ENCODE measurements at regions not wholly inside any gene's neighbourhood (a gene's known extent, or its start where the extent isn't known, plus 50 kb on each side); places are given as distances from the start of the nearest gene placed in this dataset.
A peak's percentile ranks its signal among the peaks of the same experiment; 100 is the strongest.

DNA sequence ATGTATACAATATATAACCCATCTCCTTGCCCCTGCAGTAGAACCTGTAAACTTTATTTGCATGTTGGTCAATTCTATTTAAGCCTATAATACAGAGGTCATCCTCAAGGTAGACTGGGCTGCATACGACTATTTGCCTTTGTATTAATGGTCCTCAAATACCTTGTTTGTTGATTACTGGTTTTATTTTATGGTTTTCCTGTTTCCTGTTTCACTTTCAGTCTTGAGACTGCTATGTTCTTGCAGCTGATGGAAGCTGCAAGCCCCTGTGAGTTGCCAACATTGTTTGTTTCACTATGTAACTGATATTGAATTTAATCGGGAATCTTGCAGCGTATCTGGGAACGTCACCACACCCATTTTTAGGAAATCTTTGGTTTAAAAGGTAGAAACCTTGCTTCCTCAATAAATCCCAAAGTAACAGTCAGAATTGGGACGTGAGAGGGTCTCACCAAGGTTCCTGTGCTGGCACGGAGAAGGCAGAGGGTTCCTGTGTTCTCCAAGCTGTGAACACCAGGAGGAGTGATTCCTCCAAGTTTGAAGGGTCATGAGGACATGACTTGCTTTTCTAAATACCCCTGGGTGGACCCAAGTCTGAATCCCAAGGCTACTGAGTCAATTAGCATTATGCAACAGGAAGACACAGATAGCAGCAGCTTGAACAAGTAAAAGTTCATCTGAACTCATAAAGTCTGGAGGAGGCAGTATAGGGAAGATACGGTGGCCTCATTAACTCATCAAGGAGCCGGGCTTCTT, 110.6 kb upstream of the PNPLA4 start:
- TF ChIP-seq, protein P1, sequence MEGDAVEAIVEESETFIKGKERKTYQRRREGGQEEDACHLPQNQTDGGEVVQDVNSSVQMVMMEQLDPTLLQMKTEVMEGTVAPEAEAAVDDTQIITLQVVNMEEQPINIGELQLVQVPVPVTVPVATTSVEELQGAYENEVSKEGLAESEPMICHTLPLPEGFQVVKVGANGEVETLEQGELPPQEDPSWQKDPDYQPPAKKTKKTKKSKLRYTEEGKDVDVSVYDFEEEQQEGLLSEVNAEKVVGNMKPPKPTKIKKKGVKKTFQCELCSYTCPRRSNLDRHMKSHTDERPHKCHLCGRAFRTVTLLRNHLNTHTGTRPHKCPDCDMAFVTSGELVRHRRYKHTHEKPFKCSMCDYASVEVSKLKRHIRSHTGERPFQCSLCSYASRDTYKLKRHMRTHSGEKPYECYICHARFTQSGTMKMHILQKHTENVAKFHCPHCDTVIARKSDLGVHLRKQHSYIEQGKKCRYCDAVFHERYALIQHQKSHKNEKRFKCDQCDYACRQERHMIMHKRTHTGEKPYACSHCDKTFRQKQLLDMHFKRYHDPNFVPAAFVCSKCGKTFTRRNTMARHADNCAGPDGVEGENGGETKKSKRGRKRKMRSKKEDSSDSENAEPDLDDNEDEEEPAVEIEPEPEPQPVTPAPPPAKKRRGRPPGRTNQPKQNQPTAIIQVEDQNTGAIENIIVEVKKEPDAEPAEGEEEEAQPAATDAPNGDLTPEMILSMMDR (IDR thresholded peaks at IDR 0.05; ENCODE audit: borderline replicate concordance): peak; percentile 18
- Histone ChIP-seq H3K9me3 (replicated peaks) (no peaks in the 10 kb centered on the region), H3K27me3 (ENCODE audit: low read depth) (no peaks in the 10 kb centered on the region), H3K27ac (replicated peaks) (peak overlapping the region; percentile 74), H3K4me1 (peaks cover 10% of the 10 kb centered on the region), H3K36me3 (no peaks in the 10 kb centered on the region), H3K4me3 (peak overlapping the region; percentile 45)
- intact Hi-C loops (cut with micrococcal nuclease): no loop called here
- DNase-seq: no peak

DNA sequence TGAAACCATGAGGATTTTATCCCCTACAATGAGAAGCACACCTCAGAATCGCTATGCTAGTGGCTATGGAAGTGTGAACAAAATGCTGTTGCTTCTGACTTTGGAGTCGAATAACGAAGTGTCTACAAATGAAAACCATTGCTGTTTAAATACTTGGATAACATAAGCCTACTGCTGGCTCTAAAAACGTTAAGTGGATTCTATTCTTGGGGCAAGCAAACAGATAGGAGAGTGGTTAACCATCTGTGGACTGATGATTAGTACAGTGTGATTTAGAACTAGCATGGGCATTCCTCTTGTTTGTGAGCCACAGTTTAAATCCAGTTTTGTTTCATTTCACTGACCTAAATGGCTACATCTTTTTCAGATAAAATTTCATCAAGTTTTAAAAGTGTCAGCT, 109.7 kb upstream of the PNPLA4 start:
- Histone ChIP-seq H3K9me3 (replicated peaks) (no peaks in the 10 kb centered on the region), H3K27me3 (ENCODE audit: low read depth) (no peaks in the 10 kb centered on the region), H3K4me1 (peaks cover 10% of the 10 kb centered on the region), H3K27ac (replicated peaks) (peak overlapping the region; percentile 74), H3K4me3 (peak overlapping the region; percentile 45), H3K36me3 (no peaks in the 10 kb centered on the region)
- TF ChIP-seq, protein P1 (IDR thresholded peaks at IDR 0.05; ENCODE audit: borderline replicate concordance): no peak
- DNase-seq: no peak
- intact Hi-C loops (cut with micrococcal nuclease): no loop called here

DNA sequence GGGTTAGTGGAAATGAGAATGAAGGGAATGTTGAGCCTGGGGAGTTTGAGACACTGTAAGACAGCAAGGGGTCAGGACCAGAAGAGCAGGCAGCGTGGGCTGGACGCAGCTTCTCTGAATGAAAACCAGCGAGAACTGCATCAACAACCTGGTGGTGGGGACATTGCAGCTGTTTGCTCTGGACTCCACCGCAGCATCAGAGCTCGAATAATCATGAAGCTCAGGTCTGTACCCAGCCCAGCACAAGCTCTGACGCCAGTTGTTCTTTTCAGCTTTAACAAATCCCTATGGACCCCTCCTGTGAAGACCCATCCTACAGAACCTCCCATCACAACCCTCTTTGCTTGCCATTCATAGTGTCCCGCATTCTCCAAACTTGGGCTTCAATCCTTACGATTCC, 106.8 kb upstream of the PNPLA4 start:
- Histone ChIP-seq H3K36me3 (no peaks in the 10 kb centered on the region), H3K4me3 (no peak overlapping the region), H3K27ac (replicated peaks) (no peak overlapping the region), H3K9me3 (replicated peaks) (no peaks in the 10 kb centered on the region), H3K4me1 (peaks cover 10% of the 10 kb centered on the region), H3K27me3 (ENCODE audit: low read depth) (no peaks in the 10 kb centered on the region)
- intact Hi-C loops (cut with micrococcal nuclease): no loop called here
- TF ChIP-seq, protein P1 (IDR thresholded peaks at IDR 0.05; ENCODE audit: borderline replicate concordance): no peak
- no peak for DNase-seq

DNA sequence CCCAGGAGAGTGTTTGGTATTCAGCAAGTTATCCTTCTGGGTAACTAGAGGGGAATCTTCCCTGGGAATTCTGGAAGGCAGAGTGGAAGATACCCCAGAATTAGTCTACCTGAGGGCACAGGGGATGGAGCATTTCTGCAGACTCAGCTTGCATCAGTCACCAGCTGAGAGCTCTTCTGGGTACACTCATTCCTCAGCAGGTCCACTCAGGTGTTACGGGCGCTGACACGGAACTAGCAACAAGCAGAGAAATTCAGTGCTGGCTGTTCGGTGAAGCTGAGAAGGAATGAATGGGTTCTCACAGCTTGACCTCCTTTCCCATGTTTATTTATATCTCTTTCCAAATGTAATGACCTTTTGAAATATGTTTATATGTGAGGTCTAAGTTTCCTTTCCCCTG, 106.0 kb upstream of the PNPLA4 start:
- DNase-seq: no peak
- intact Hi-C loops (cut with micrococcal nuclease): no loop called here
- TF ChIP-seq, protein P1 (IDR thresholded peaks at IDR 0.05; ENCODE audit: borderline replicate concordance): no peak

DNA sequence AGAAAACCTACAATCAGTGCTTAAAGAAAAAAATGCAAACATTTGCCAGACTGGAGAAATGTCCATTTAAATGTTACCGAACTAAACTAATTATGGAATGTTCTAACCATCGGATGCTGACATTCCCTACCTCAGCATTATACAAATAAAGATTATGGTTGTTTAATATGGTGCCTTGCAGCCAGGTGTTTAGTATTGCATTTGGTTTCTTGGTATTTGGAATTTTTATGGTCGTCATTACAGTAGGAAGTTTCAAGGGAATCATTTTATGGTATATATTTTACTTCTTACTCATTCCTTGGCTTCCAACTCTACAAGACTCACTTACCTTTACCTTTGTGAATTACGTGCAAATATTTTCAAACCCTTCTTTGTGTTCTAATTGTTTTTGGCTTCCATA, 103.1 kb upstream of the PNPLA4 start:
- intact Hi-C loops (cut with micrococcal nuclease): no loop called here
- H3K4me1 ChIP-seq: no peaks in the 10 kb centered on the region
- no peak overlapping the region for H3K27ac ChIP-seq (replicated peaks)
- TF ChIP-seq, protein P1 (IDR thresholded peaks at IDR 0.05; ENCODE audit: borderline replicate concordance): no peak
- no peak overlapping the region for H3K4me3 ChIP-seq
- no peaks in the 10 kb centered on the region for H3K9me3 ChIP-seq (replicated peaks)
- no peaks in the 10 kb centered on the region for H3K27me3 ChIP-seq (ENCODE audit: low read depth)
- no peak for DNase-seq
- no peaks in the 10 kb centered on the region for H3K36me3 ChIP-seq

More for the DNA sequence above, 106.0 kb upstream of the PNPLA4 start:
- no peak overlapping the region for H3K4me3 ChIP-seq
- no peaks in the 10 kb centered on the region for H3K9me3 ChIP-seq (replicated peaks)
- no peaks in the 10 kb centered on the region for H3K36me3 ChIP-seq
- H3K27me3 ChIP-seq (ENCODE audit: low read depth): no peaks in the 10 kb centered on the region
- no peak overlapping the region for H3K27ac ChIP-seq (replicated peaks)
- peaks cover 8% of the 10 kb centered on the region for H3K4me1 ChIP-seq
